Suprapubic skin (tissue), 4 donors: ENCODE measurements at regions not wholly inside any gene's neighbourhood (a gene's known extent, or its start where the extent isn't known, plus 50 kb on each side); places are given as distances from the start of the nearest gene placed in this dataset.

ENCODE experiments used
- DNase-seq, 2 donors: peaks; one replicate each; pipeline ENCODE4 v3.0.0-alpha.2; 2019; ENCODE audit warnings: low spot score in 2 of 2
- H3K27ac ChIP-seq: fragments of 200-600 bp; sonication (generic); one replicate; pipeline ENCODE4 v1.5.1; 2019
- H3K27me3 ChIP-seq: fragments of 200-600 bp; sonication (generic); one replicate; pipeline ENCODE4 v1.5.1; 2019
- H3K36me3 ChIP-seq: fragments of 200-600 bp; sonication (generic); one replicate; pipeline ENCODE4 v1.5.1; 2019
- H3K4me1 ChIP-seq: fragments of 200-600 bp; sonication (generic); one replicate; pipeline ENCODE4 v1.5.1; 2019
- H3K4me3 ChIP-seq: fragments of 200-600 bp; sonication (generic); one replicate; pipeline ENCODE4 v1.5.1; 2019; ENCODE audit warnings: mild to moderate bottlenecking
- H3K9me3 ChIP-seq: fragments of 200-600 bp; sonication (generic); one replicate; pipeline ENCODE4 v1.5.1; 2019
- EP300 ChIP-seq: sonication (generic); formaldehyde crosslinking; IDR thresholded peaks from one replicate; pipeline ENCODE4 v1.6.1; 2017; ENCODE audit warnings: antibody characterized with exemption
- POLR2A ChIP-seq, 2 donors: fragments of 450-650 bp; IDR thresholded peaks; one replicate each; pipeline ENCODE4 v1.6.1; 2017; ENCODE audit warnings: antibody characterized with exemption in 2 of 2, mild to moderate bottlenecking in 2 of 2, moderate library complexity in 2 of 2
- POLR2AphosphoS5 ChIP-seq, 3 donors: sonication (generic); formaldehyde crosslinking; IDR thresholded peaks; one replicate each; pipeline ENCODE4 v1.6.1; 2017; ENCODE audit warnings: antibody characterized with exemption in 3 of 3
- WGBS: methylation state at CpG from one replicate; pipeline ENCODE4 v1.1.5; 2018; 5-methylcytosine and 5-hydroxymethylcytosine counted together
- TF ChIP-seq, protein P1 (sequence below), 2 donors: fragments of 200-600 bp in 1 of 2; fragments of 450-650 bp in 1 of 2; sonication (generic) in 1 of 2; IDR thresholded peaks; one replicate each; pipeline ENCODE4 v1.5.1; 2016 to 2019; ENCODE audit warnings: antibody characterized with exemption in 2 of 2, mild to moderate bottlenecking in 1 of 2, moderate library complexity in 1 of 2

- DNase-seq: no peak
- no peaks in the 10 kb centered on the region for H3K9me3 ChIP-seq
- no peaks in the 10 kb centered on the region for H3K27me3 ChIP-seq
- TF ChIP-seq POLR2A (IDR thresholded peaks at IDR 0.05): no peak
- H3K4me1 ChIP-seq: peaks cover 2% of the 10 kb centered on the region
- H3K27ac ChIP-seq: no peak overlapping the region
- no peak overlapping the region for H3K4me3 ChIP-seq
- H3K36me3 ChIP-seq: no peaks in the 10 kb centered on the region
These were observed 303.3 kb upstream of the PRDM9 start for GRCh38 chr5:23204111-23204510.

- no peak for DNase-seq
- Histone ChIP-seq H3K27me3 (no peaks in the 10 kb centered on the region), H3K27ac (no peak overlapping the region), H3K4me3 (no peak overlapping the region), H3K36me3 (no peaks in the 10 kb centered on the region), H3K4me1 (no peaks in the 10 kb centered on the region), H3K9me3 (no peaks in the 10 kb centered on the region)
- WGBS: 76% methylated on average over 7 of the region's 7 CpGs
- TF ChIP-seq, protein P1, sequence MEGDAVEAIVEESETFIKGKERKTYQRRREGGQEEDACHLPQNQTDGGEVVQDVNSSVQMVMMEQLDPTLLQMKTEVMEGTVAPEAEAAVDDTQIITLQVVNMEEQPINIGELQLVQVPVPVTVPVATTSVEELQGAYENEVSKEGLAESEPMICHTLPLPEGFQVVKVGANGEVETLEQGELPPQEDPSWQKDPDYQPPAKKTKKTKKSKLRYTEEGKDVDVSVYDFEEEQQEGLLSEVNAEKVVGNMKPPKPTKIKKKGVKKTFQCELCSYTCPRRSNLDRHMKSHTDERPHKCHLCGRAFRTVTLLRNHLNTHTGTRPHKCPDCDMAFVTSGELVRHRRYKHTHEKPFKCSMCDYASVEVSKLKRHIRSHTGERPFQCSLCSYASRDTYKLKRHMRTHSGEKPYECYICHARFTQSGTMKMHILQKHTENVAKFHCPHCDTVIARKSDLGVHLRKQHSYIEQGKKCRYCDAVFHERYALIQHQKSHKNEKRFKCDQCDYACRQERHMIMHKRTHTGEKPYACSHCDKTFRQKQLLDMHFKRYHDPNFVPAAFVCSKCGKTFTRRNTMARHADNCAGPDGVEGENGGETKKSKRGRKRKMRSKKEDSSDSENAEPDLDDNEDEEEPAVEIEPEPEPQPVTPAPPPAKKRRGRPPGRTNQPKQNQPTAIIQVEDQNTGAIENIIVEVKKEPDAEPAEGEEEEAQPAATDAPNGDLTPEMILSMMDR (IDR thresholded peaks at IDR 0.05): no peak
- TF ChIP-seq EP300 (no peak), POLR2AphosphoS5 (IDR thresholded peaks at IDR 0.05) (no peak), POLR2A (IDR thresholded peaks at IDR 0.05) (no peak)
These were observed 316.7 kb upstream of the CDH12 start for GRCh38 chr5:23169660-23170416.

GRCh38 chr5:23164971-23165370 is 311.8 kb upstream of the CDH12 start:
- TF ChIP-seq EP300 (no peak), POLR2A (IDR thresholded peaks at IDR 0.05) (no peak), POLR2AphosphoS5 (IDR thresholded peaks at IDR 0.05) (no peak)
- TF ChIP-seq, protein P1 (IDR thresholded peaks at IDR 0.05): no peak
- Histone ChIP-seq H3K27me3 (no peaks in the 10 kb centered on the region), H3K27ac (no peak overlapping the region), H3K4me3 (no peak overlapping the region), H3K36me3 (no peaks in the 10 kb centered on the region), H3K9me3 (no peaks in the 10 kb centered on the region), H3K4me1 (no peaks in the 10 kb centered on the region)
- no peak for DNase-seq

DNA sequence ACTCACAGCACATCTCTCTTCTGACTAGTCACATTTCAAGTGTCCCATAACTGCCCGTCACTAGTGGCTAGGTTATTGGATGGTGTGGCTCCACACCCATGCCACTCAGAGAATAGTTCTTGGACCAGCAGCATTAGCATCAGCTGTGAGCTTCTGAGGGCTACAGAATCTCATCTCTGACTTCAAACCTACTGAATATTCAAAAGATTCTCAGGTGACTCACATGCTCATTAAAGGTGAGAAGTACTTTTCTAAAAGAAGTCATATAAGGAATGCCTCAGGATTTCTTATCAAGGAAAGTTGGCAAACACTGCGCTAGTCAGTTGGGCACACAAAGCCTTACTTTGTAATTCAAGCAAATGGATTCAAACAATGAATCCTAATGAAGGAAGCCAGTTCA is 305.0 kb upstream of the CDH12 start:
- WGBS: 74% methylated on average over 2 of the region's 2 CpGs
- Histone ChIP-seq H3K27ac (no peak overlapping the region), H3K9me3 (no peaks in the 10 kb centered on the region), H3K4me1 (no peaks in the 10 kb centered on the region), H3K36me3 (no peaks in the 10 kb centered on the region), H3K4me3 (no peak overlapping the region), H3K27me3 (no peaks in the 10 kb centered on the region)
- DNase-seq: no peak
- TF ChIP-seq POLR2AphosphoS5 (IDR thresholded peaks at IDR 0.05) (no peak), POLR2A (IDR thresholded peaks at IDR 0.05) (no peak), EP300 (no peak)
- TF ChIP-seq, protein P1 (IDR thresholded peaks at IDR 0.05): no peak

DNA sequence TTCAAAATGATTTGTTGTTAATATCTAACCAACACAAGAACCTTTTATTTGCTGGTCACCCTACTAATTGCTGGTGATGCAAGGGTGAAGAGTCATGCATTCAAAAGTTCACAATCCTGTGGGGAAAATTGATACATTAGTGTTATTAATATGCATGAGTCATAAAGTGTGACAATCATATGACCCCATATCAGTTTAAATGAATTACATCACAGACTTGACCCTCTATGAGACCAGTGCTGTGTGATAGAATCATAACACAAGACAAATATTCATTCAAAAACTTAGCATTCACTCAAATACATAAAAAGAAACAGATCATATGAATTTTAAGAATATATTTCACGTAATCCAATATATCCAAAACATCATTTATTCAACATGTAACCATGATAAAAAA is 304.6 kb upstream of the CDH12 start:
- DNase-seq: no peak
- TF ChIP-seq EP300 (no peak), POLR2A (IDR thresholded peaks at IDR 0.05) (no peak), POLR2AphosphoS5 (IDR thresholded peaks at IDR 0.05) (no peak)
- TF ChIP-seq, protein P1 (IDR thresholded peaks at IDR 0.05): no peak
- Histone ChIP-seq H3K4me1 (no peaks in the 10 kb centered on the region), H3K27ac (no peak overlapping the region), H3K9me3 (no peaks in the 10 kb centered on the region), H3K4me3 (no peak overlapping the region), H3K36me3 (no peaks in the 10 kb centered on the region), H3K27me3 (no peaks in the 10 kb centered on the region)
- 89% methylated on average over 1 of the region's 1 CpG for WGBS

- WGBS: 74% methylated on average over 1 of the region's 1 CpG
- Histone ChIP-seq H3K36me3 (no peaks in the 10 kb centered on the region), H3K27me3 (no peaks in the 10 kb centered on the region), H3K4me3 (no peak overlapping the region), H3K9me3 (no peaks in the 10 kb centered on the region), H3K4me1 (no peaks in the 10 kb centered on the region), H3K27ac (no peak overlapping the region)
- no peak for DNase-seq
- TF ChIP-seq, protein P1 (IDR thresholded peaks at IDR 0.05): no peak
- TF ChIP-seq EP300: no peak
These were observed 304.0 kb upstream of the CDH12 start for GRCh38 chr5:23157169-23157568.
